ENCODE measurements at regions not wholly inside any gene's neighbourhood (a gene's known extent, or its start where the extent isn't known, plus 50 kb on each side); places are given as distances from the start of the nearest gene placed in this dataset.

DNA sequence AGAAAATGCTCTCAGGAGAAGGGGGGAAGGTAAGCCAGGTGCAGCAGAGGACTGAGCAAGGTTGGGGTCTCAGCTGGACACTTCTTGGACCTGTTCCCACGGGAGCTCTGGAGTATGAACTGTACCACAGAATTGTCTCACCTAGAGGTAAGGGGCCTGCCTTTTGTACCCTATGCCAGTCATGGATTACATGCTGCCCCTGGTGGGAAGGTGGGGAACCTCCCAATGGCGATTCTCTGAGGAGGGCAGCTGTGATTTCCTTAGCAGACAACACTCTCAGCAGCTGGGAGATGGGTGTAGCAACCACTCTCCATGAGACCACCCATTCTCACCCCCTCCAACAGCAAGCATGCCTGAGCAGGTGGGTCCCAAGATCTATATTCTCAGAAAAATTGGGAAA lies 329.4 kb upstream of the CTNNB1 start:
- TF ChIP-seq, protein P1, sequence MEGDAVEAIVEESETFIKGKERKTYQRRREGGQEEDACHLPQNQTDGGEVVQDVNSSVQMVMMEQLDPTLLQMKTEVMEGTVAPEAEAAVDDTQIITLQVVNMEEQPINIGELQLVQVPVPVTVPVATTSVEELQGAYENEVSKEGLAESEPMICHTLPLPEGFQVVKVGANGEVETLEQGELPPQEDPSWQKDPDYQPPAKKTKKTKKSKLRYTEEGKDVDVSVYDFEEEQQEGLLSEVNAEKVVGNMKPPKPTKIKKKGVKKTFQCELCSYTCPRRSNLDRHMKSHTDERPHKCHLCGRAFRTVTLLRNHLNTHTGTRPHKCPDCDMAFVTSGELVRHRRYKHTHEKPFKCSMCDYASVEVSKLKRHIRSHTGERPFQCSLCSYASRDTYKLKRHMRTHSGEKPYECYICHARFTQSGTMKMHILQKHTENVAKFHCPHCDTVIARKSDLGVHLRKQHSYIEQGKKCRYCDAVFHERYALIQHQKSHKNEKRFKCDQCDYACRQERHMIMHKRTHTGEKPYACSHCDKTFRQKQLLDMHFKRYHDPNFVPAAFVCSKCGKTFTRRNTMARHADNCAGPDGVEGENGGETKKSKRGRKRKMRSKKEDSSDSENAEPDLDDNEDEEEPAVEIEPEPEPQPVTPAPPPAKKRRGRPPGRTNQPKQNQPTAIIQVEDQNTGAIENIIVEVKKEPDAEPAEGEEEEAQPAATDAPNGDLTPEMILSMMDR (IDR thresholded peaks at IDR 0.05), result no peak
- no peak for TF ChIP-seq POLR2A (IDR thresholded peaks at IDR 0.05)

Measured in testis (tissue), 2 donors.